ENCODE measurements at regions not wholly inside any gene's neighbourhood (a gene's known extent, or its start where the extent isn't known, plus 50 kb on each side); places are given as distances from the start of the nearest gene placed in this dataset.

DNA sequence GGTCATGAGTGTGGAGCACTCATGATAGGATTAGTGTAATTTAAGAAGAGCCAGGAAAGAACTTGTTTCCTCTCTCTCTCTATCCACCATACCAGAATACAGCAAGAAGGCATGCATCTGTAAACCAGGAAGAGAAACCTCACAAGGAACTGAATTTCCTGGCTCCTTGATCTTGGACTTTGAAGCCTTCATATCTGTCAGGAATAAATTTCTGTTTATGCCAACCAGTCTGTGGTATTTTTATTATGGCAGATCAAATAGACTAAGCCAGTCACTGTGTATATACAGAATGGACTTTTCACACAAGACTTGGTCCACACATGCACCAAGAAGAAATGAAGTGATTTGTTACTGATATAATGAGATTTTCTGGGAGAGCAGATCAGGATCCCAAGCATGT, 930.1 kb upstream of the TMEFF2 start:
- Histone ChIP-seq H3K4me3 (no peak overlapping the region), H3K27ac (no peak overlapping the region), H3K27me3 (no peaks in the 10 kb centered on the region), H3K36me3 (no peaks in the 10 kb centered on the region), H3K4me1 (no peaks in the 10 kb centered on the region), H3K9me3 (no peaks in the 10 kb centered on the region)
- TF ChIP-seq, protein P1, sequence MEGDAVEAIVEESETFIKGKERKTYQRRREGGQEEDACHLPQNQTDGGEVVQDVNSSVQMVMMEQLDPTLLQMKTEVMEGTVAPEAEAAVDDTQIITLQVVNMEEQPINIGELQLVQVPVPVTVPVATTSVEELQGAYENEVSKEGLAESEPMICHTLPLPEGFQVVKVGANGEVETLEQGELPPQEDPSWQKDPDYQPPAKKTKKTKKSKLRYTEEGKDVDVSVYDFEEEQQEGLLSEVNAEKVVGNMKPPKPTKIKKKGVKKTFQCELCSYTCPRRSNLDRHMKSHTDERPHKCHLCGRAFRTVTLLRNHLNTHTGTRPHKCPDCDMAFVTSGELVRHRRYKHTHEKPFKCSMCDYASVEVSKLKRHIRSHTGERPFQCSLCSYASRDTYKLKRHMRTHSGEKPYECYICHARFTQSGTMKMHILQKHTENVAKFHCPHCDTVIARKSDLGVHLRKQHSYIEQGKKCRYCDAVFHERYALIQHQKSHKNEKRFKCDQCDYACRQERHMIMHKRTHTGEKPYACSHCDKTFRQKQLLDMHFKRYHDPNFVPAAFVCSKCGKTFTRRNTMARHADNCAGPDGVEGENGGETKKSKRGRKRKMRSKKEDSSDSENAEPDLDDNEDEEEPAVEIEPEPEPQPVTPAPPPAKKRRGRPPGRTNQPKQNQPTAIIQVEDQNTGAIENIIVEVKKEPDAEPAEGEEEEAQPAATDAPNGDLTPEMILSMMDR (IDR thresholded peaks at IDR 0.05) = no peak
- TF ChIP-seq POLR2AphosphoS5 (IDR thresholded peaks at IDR 0.05) (no peak), POLR2A (IDR thresholded peaks at IDR 0.05) (no peak), EP300 (IDR thresholded peaks at IDR 0.05) (no peak)
- DNase-seq = no peak
- intact Hi-C loops (cut with DNase I) = no loop called here

- Histone ChIP-seq H3K27me3 (no peaks in the 10 kb centered on the region), H3K27ac (no peak overlapping the region), H3K4me3 (no peak overlapping the region), H3K36me3 (no peaks in the 10 kb centered on the region), H3K9me3 (no peaks in the 10 kb centered on the region), H3K4me1 (no peaks in the 10 kb centered on the region)
- WGBS, 2 donors = 83 to 88% methylated on average over 1 of the region's 1 CpG
- DNase-seq = no peak
- TF ChIP-seq EP300 (IDR thresholded peaks at IDR 0.05) (no peak), POLR2AphosphoS5 (IDR thresholded peaks at IDR 0.05) (no peak), POLR2A (IDR thresholded peaks at IDR 0.05) (no peak)
- TF ChIP-seq, protein P1 (IDR thresholded peaks at IDR 0.05) = no peak
- intact Hi-C loops (cut with DNase I) = no loop called here
Measured at GRCh38 chr2:193114827-193115226, 920.1 kb upstream of the TMEFF2 start.

DNA sequence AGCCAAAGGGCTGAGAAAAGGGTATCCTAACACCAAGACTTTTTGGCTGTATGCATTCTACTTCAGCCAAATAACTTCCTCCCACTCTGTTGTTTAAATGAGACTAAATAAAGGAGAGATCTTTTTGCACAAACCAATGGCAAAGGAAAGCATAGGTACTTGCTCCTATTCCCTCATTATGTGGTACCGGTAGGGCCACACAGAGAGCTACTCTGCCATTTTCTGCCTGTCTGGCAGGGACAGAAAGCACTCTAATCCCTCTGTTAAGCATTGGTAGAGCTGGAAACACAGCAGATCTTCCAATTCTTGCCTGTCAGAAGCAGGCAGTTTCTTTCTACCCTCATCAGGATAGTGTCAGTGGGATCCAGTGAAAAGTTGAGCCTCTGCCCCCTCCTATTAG, 918.3 kb upstream of the TMEFF2 start:
- Histone ChIP-seq H3K4me3 (no peak overlapping the region), H3K27me3 (no peaks in the 10 kb centered on the region), H3K9me3 (no peaks in the 10 kb centered on the region), H3K27ac (no peak overlapping the region), H3K36me3 (no peaks in the 10 kb centered on the region), H3K4me1 (no peaks in the 10 kb centered on the region)
- WGBS, 2 donors = 92 to 93% methylated on average over 1 of the region's 1 CpG
- TF ChIP-seq, protein P1 (IDR thresholded peaks at IDR 0.05) = no peak
- TF ChIP-seq POLR2A (IDR thresholded peaks at IDR 0.05) = no peak
- TF ChIP-seq POLR2AphosphoS5 (IDR thresholded peaks at IDR 0.05) = no peak
- TF ChIP-seq EP300 (IDR thresholded peaks at IDR 0.05) = no peak
- DNase-seq = no peak
- intact Hi-C loops (cut with DNase I) = no loop called here

DNA sequence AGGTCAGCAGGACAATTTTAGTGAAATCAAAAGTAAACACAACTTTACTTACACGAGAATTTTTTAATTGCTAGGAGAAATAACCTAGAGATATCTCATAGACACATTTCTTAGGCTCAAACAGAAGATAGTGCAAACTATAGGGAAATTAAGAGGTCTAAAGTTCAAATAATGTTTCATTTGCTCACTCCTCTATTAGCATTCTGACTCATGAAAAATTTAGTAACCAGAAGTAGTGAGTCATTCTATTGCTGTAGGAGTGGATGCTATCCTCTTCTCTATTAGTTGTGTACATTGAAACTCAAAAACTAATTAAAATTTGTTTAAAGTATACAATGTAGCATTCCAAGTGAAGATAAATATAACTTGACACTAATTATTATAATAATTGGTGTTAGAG, 908.3 kb upstream of the TMEFF2 start:
- 32 to 51% methylated on average over 1 of the region's 1 CpG for WGBS, 2 donors
- no peak for DNase-seq
- intact Hi-C loops (cut with DNase I) = no loop called here
- H3K36me3 ChIP-seq = no peaks in the 10 kb centered on the region
- no peaks in the 10 kb centered on the region for H3K4me1 ChIP-seq
- H3K27me3 ChIP-seq = no peaks in the 10 kb centered on the region
- no peak for TF ChIP-seq EP300 (IDR thresholded peaks at IDR 0.05)
- H3K9me3 ChIP-seq = no peaks in the 10 kb centered on the region
- no peak overlapping the region for H3K4me3 ChIP-seq
- H3K27ac ChIP-seq = no peak overlapping the region

DNA sequence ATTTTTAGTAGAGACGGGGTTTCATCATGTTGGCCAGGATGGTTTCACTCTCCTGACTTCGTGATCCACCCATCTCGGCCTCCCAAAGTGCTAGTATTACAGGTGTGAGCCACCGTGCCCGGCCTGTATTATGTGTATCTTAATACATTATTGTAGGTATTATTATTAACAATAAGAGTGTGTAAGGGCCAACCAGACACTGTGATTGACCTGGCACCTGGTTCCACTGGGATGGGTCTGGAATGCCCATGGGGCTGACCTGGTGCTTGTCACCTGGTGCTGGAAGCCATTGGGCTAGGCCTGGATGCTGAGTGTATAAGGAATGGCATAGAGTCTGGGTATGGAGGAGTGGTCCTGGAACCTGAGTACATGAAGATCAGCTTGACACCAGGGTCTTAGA, 906.9 kb upstream of the TMEFF2 start:
- no peak overlapping the region for H3K27ac ChIP-seq

More for the DNA sequence above, 906.9 kb upstream of the TMEFF2 start:
- H3K27me3 ChIP-seq = no peaks in the 10 kb centered on the region
- TF ChIP-seq POLR2AphosphoS5 (IDR thresholded peaks at IDR 0.05) (no peak), EP300 (IDR thresholded peaks at IDR 0.05) (no peak), POLR2A (IDR thresholded peaks at IDR 0.05) (no peak)
- TF ChIP-seq, protein P1 (IDR thresholded peaks at IDR 0.05) = no peak
- H3K36me3 ChIP-seq = no peaks in the 10 kb centered on the region
- H3K9me3 ChIP-seq = no peaks in the 10 kb centered on the region
- WGBS, 2 donors = 95% methylated on average over 5 of the region's 5 CpGs
- H3K4me1 ChIP-seq = no peaks in the 10 kb centered on the region
- no peak overlapping the region for H3K4me3 ChIP-seq
- no peak for DNase-seq
- intact Hi-C loops (cut with DNase I) = no loop called here

Measured in sigmoid colon (tissue), 6 donors.